HG02763 (cell line): ENCODE measurements at regions not wholly inside any gene's neighbourhood (a gene's known extent, or its start where the extent isn't known, plus 50 kb on each side); places are given as distances from the start of the nearest gene placed in this dataset.
A peak's percentile ranks its signal among the peaks of the same experiment; 100 is the strongest.
"Not testable (repeated sequence)": the region's sequence is repeated elsewhere in the genome, so short reads cannot be mapped to it uniquely, and the experiment has no call there.

Experiments
- ATAC-seq: cut with Tn5 transposase; IDR thresholded peaks from one replicate; pipeline ENCODE4 v1.9.1; 2021; ENCODE audit warnings: mild to moderate bottlenecking, moderate library complexity; ENCODE audit not compliant: unreplicated experiment

GRCh38 chr2:65594150-65594549 lies 161.8 kb upstream of the SPRED2 start:
- ATAC-seq = no peak

GRCh38 chr2:65589667-65590066 lies 157.3 kb upstream of the SPRED2 start:
- no peak for ATAC-seq

GRCh38 chr2:65587779-65588178 lies 155.4 kb upstream of the SPRED2 start:
- no peak for ATAC-seq

- no peak for ATAC-seq
Observed at GRCh38 chr2:65586516-65586915, 154.1 kb upstream of the SPRED2 start.

GRCh38 chr2:65583061-65583460 lies 150.7 kb upstream of the SPRED2 start:
- no peak for ATAC-seq

GRCh38 chr2:65582364-65582763 lies 150.0 kb upstream of the SPRED2 start:
- ATAC-seq = no peak

- no peak for ATAC-seq
Observed at GRCh38 chr2:65580824-65581223, 148.4 kb upstream of the SPRED2 start.

- ATAC-seq = no peak
Observed at GRCh38 chr2:65579506-65580235, 147.3 kb upstream of the SPRED2 start.

- no peak for ATAC-seq
Observed at GRCh38 chr2:65577654-65578053, 145.3 kb upstream of the SPRED2 start.

- ATAC-seq = no peak
Observed at GRCh38 chr2:65576861-65577601, 144.6 kb upstream of the SPRED2 start.

GRCh38 chr2:65576278-65576677 lies 143.9 kb upstream of the SPRED2 start:
- no peak for ATAC-seq

- ATAC-seq = no peak
Observed at GRCh38 chr2:65574993-65575392, 142.6 kb upstream of the SPRED2 start.

GRCh38 chr2:65568656-65569440 lies 136.4 kb upstream of the SPRED2 start:
- ATAC-seq = not testable (repeated sequence)

- no peak for ATAC-seq
Observed at GRCh38 chr2:65566617-65567016, 134.2 kb upstream of the SPRED2 start.

GRCh38 chr2:65565681-65566080 lies 133.3 kb upstream of the SPRED2 start:
- no peak for ATAC-seq

GRCh38 chr2:65564299-65564698 lies 131.9 kb upstream of the SPRED2 start:
- no peak for ATAC-seq

GRCh38 chr2:65562890-65563289 lies 130.5 kb upstream of the SPRED2 start:
- ATAC-seq = no peak

- no peak for ATAC-seq
Observed at GRCh38 chr2:65558743-65559142, 126.3 kb upstream of the SPRED2 start.

- no peak for ATAC-seq
Observed at GRCh38 chr2:65557616-65558573, 125.5 kb upstream of the SPRED2 start.

- ATAC-seq = peak; percentile 48
Observed at GRCh38 chr2:65554765-65555591, 122.6 kb upstream of the SPRED2 start.
